Panc1 (cell line): ENCODE measurements at regions not wholly inside any gene's neighbourhood (a gene's known extent, or its start where the extent isn't known, plus 50 kb on each side); places are given as distances from the start of the nearest gene placed in this dataset.

Experiments
- ATAC-seq: fragments of 200-7000 bp; cut with Tn5 transposase; 2 replicates; pipeline ENCODE4 v1.9.1; 2020; ENCODE audit warnings: mild to moderate bottlenecking, moderate library complexity
- BruUV-seq: library from RNA; stranded (reverse); fragments of 400-500 nt; replicated peaks from 2 replicates; lab custom pipeline; 2021; lab: Mats Ljungman, UMichigan
- CTCF ChIA-PET: fragments of 300-600 bp; sonication (Branson Sonifier 250); formaldehyde crosslinking; loops from one replicate; lab custom pipeline; 2022; ENCODE audit warnings: antibody characterized with exemption; lab: Charles Lee
- POLR2A ChIA-PET: fragments of 300-600 bp; sonication (Branson Sonifier 250); formaldehyde crosslinking; loops from one replicate; lab custom pipeline; 2022; ENCODE audit warnings: antibody characterized with exemption; lab: Charles Lee
- DNase-seq: peaks from one replicate; pipeline ENCODE4 v3.0.0-alpha.2; 2010; ENCODE audit warnings: low read depth, low spot score
- H3K27ac ChIP-seq: 2 replicates; pipeline ENCODE4 v1.5.1; 2011; ENCODE audit warnings: mild to moderate bottlenecking, low read length, inconsistent platforms
- H3K27me3 ChIP-seq: fragments of 200-500 bp; sonication (Bioruptor generic); 2 replicates; pipeline ENCODE4 v1.6.0; 2014; ENCODE audit warnings: low read length, inconsistent platforms; ENCODE audit not compliant: control insufficient read depth, insufficient read depth
- H3K36me3 ChIP-seq: fragments of 200-500 bp; sonication (Bioruptor generic); 2 replicates; pipeline ENCODE4 v1.5.1; 2014; ENCODE audit warnings: inconsistent platforms, mild to moderate bottlenecking, low read length, moderate library complexity; ENCODE audit not compliant: control insufficient read depth, insufficient read depth
- H3K4me1 ChIP-seq: 2 replicates; pipeline ENCODE4 v1.5.1; 2011; ENCODE audit warnings: inconsistent platforms, mild to moderate bottlenecking, low read length, moderate library complexity; ENCODE audit not compliant: control insufficient read depth, insufficient read depth
- H3K4me3 ChIP-seq, 2 experiments: 2 replicates each; pipeline ENCODE4 v1.5.1; 2011 to 2012; ENCODE audit warnings: low read depth in 2 of 2, low read length in 2 of 2, mild to moderate bottlenecking in 2 of 2, inconsistent platforms in 1 of 2, moderate library complexity in 1 of 2
- H3K9me3 ChIP-seq: fragments of 200-500 bp; sonication (Bioruptor generic); 2 replicates; pipeline ENCODE4 v1.5.1; 2014; ENCODE audit warnings: low read depth, mild to moderate bottlenecking, inconsistent platforms, low read length, moderate library complexity; ENCODE audit not compliant: control insufficient read depth, insufficient read depth
- CTCF ChIP-seq: fragments of 450-650 bp; IDR thresholded peaks from 2 replicates; pipeline ENCODE4 v1.5.1; 2017; ENCODE audit warnings: mild to moderate bottlenecking
- POLR2AphosphoS5 ChIP-seq: IDR thresholded peaks from 2 replicates; pipeline ENCODE4 v1.6.1; 2012; ENCODE audit warnings: mild to moderate bottlenecking, low read depth, low read length, moderate library complexity
- REST ChIP-seq, 2 experiments: IDR thresholded peaks; 2 replicates each; pipeline ENCODE4 v1.6.1; 2011 to 2012; ENCODE audit warnings: low read depth in 2 of 2, control low read depth in 1 of 2, low read length in 1 of 2, mild to moderate bottlenecking in 1 of 2, moderate library complexity in 1 of 2; ENCODE audit not compliant: insufficient read depth in 1 of 2
- SIN3A ChIP-seq: IDR thresholded peaks from 2 replicates; pipeline ENCODE4 v1.6.1; 2012; ENCODE audit warnings: low read depth, mild to moderate bottlenecking, low read length, moderate library complexity, borderline replicate concordance; ENCODE audit not compliant: insufficient read depth
- TCF7L2 ChIP-seq: IDR thresholded peaks from 2 replicates; pipeline ENCODE4 v1.6.1; 2011; ENCODE audit warnings: mild to moderate bottlenecking, low read depth, low read length, inconsistent platforms
- in situ Hi-C: cut with HindIII; loops from 2 replicates; pipeline ENCODE4 v1.10.0; 2016; ENCODE audit warnings: low sequenced_read_pairs, low pct_unique_long_range_greater_than_20kb
- intact Hi-C: fragments of 100-400 bp; cut with micrococcal nuclease; formaldehyde crosslinking; loops from one replicate; pipeline ENCODE4 v1.10.0; 2022; ENCODE audit not compliant: unreplicated experiment

- no peaks in the 10 kb centered on the region for H3K9me3 ChIP-seq
- intact Hi-C loops (no loop called here), in situ Hi-C loops (no loop called here)
- no peak for ATAC-seq
- TF ChIP-seq CTCF (no peak), SIN3A (no peak), POLR2AphosphoS5 (no peak), REST (IDR thresholded peaks at IDR 0.05; ENCODE audit: insufficient read depth in 1 of 2, low read depth in 2 of 2, low read length in 1 of 2) (no peak), TCF7L2 (no peak)
- POLR2A ChIA-PET = no interaction called here
- BruUV-seq = no TSS peak
- no peak for DNase-seq
- no peaks in the 10 kb centered on the region for H3K27me3 ChIP-seq
- H3K4me1 ChIP-seq = no peaks in the 10 kb centered on the region
- CTCF ChIA-PET = no interaction called here
- H3K4me3 ChIP-seq = no peak overlapping the region
- no peak overlapping the region for H3K27ac ChIP-seq
- H3K36me3 ChIP-seq = no peaks in the 10 kb centered on the region
Measured at GRCh38 chr10:121235692-121236091, 362.6 kb downstream of the FGFR2 start.

- intact Hi-C loops = no loop called here
- no peak overlapping the region for H3K4me3 ChIP-seq
- H3K27me3 ChIP-seq = no peaks in the 10 kb centered on the region
- H3K4me1 ChIP-seq = no peaks in the 10 kb centered on the region
- H3K36me3 ChIP-seq = no peaks in the 10 kb centered on the region
- no peak for TF ChIP-seq POLR2AphosphoS5
- TF ChIP-seq CTCF = no peak
- TF ChIP-seq SIN3A = no peak
- no peak for TF ChIP-seq REST (IDR thresholded peaks at IDR 0.05; ENCODE audit: insufficient read depth in 1 of 2, low read depth in 2 of 2, low read length in 1 of 2)
- ATAC-seq (no peak), DNase-seq (no peak)
- BruUV-seq = no TSS peak
- ChIA-PET POLR2A (no interaction called here), CTCF (no interaction called here)
- H3K27ac ChIP-seq = no peak overlapping the region
- in situ Hi-C loops = no loop called here
- no peaks in the 10 kb centered on the region for H3K9me3 ChIP-seq
Measured at GRCh38 chr10:121236621-121237020, 361.6 kb downstream of the FGFR2 start.
